ENCODE measurements at regions not wholly inside any gene's neighbourhood (a gene's known extent, or its start where the extent isn't known, plus 50 kb on each side); places are given as distances from the start of the nearest gene placed in this dataset.
"Not testable (repeated sequence)": the region's sequence is repeated elsewhere in the genome, so short reads cannot be mapped to it uniquely, and the experiment has no call there.

DNA sequence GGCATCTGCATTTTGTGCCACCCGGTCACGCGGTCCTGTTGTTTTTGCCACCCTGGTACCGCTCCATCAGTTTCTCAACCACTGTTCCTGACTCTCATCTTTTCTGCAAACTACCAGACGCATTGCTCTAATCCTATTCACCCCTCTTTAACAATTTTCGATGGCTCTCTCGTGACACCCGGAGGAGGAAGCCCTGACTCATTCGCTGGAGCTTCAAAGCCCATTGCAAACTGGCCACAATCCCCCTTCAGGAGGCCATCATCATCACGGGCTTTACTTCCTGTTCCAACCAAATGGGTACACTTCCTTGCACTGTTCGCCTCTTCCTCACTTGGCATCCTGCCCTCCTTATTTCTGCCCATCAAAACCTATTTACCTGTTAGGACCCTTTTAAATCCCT is 155.3 kb downstream of the RGS9 start:
- ATAC-seq: no peak
- Histone ChIP-seq H3K27me3 (ENCODE audit: insufficient read depth) (no peaks in the 10 kb centered on the region), H3K4me1 (ENCODE audit: insufficient read depth) (peaks cover 10% of the 10 kb centered on the region), H3K4me3 (no peak overlapping the region), H3K4me2 (no peak overlapping the region), H3K9me2 (ENCODE audit: insufficient read depth) (peaks cover 5% of the 10 kb centered on the region), H3K79me2 (replicated peaks; ENCODE audit: insufficient read depth) (no peaks in the 10 kb centered on the region), H3K27ac (ENCODE audit: low read depth) (no peak overlapping the region), H2AFZ (no peak overlapping the region), H3F3A (replicated peaks; ENCODE audit: low read depth) (no peaks in the 10 kb centered on the region), H4K20me1 (replicated peaks; ENCODE audit: insufficient read depth) (no peaks in the 10 kb centered on the region), H3K36me3 (ENCODE audit: insufficient read depth) (no peaks in the 10 kb centered on the region; the same call in 1 of the 2 replicates)
- H3K4me3 Mint-ChIP-seq: no peak overlapping the region
- peaks cover 9% of the 10 kb centered on the region; the same call in 2 of the 3 replicates for H3K36me3 Mint-ChIP-seq (ENCODE audit: low read depth)
- H3K9me3 Mint-ChIP-seq: peaks cover 14% of the 10 kb centered on the region
- H3K27me3 Mint-ChIP-seq (ENCODE audit: insufficient read depth, low read depth, poor library complexity): peaks cover 7% of the 10 kb centered on the region
- H3K27ac Mint-ChIP-seq: no peak overlapping the region
- DNase-seq (ENCODE audit: low spot score): no peak
- TF ChIP-seq STAT1 (IDR thresholded peaks at IDR 0.05; ENCODE audit: unreplicated experiment) (no peak), EZH2 (IDR thresholded peaks at IDR 0.05; ENCODE audit: low read depth, unreplicated experiment) (no peak), NANOG (IDR thresholded peaks at IDR 0.05; ENCODE audit: borderline replicate concordance) (no peak), CREB1 (CRISPR knock-in tag; IDR thresholded peaks at IDR 0.05; ENCODE audit: low read depth) (no peak)
- TF ChIP-seq, protein P1, sequence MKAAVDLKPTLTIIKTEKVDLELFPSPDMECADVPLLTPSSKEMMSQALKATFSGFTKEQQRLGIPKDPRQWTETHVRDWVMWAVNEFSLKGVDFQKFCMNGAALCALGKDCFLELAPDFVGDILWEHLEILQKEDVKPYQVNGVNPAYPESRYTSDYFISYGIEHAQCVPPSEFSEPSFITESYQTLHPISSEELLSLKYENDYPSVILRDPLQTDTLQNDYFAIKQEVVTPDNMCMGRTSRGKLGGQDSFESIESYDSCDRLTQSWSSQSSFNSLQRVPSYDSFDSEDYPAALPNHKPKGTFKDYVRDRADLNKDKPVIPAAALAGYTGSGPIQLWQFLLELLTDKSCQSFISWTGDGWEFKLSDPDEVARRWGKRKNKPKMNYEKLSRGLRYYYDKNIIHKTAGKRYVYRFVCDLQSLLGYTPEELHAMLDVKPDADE (IDR thresholded peaks at IDR 0.05): no peak
- TF ChIP-seq, protein P2, sequence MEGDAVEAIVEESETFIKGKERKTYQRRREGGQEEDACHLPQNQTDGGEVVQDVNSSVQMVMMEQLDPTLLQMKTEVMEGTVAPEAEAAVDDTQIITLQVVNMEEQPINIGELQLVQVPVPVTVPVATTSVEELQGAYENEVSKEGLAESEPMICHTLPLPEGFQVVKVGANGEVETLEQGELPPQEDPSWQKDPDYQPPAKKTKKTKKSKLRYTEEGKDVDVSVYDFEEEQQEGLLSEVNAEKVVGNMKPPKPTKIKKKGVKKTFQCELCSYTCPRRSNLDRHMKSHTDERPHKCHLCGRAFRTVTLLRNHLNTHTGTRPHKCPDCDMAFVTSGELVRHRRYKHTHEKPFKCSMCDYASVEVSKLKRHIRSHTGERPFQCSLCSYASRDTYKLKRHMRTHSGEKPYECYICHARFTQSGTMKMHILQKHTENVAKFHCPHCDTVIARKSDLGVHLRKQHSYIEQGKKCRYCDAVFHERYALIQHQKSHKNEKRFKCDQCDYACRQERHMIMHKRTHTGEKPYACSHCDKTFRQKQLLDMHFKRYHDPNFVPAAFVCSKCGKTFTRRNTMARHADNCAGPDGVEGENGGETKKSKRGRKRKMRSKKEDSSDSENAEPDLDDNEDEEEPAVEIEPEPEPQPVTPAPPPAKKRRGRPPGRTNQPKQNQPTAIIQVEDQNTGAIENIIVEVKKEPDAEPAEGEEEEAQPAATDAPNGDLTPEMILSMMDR (conservative IDR thresholded peaks at IDR 0.05; ENCODE audit: low read depth in 2 of 2): no peak
- peaks cover 19% of the 10 kb centered on the region for H3K4me1 Mint-ChIP-seq

DNA sequence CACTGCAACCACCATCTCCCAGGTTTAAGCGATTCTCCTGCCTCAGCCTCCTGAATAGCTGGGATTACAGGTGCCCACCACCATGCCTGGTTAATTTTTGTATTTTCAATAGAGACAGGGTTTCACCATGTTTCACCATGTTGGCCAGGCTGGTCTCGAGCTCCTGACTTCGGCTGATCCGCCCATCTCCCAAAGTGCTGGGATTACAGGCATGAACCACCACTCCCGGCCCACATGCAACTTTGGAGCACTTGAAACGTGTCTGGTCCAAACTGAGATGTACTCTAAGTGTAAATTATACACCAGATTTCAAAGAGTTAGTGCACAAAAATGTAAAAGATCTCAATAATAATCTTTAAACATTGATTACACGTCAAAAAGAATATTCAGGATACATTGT is 154.1 kb downstream of the RGS9 start:
- Mint-ChIP-seq H3K4me1 (peaks cover 19% of the 10 kb centered on the region), H3K9me3 (peaks cover 14% of the 10 kb centered on the region)
- H3K4me2 ChIP-seq; ATAC-seq; H3K36me3 ChIP-seq (ENCODE audit: insufficient read depth); DNase-seq (ENCODE audit: low spot score); H3K4me3 ChIP-seq; H2AFZ ChIP-seq; H3K27ac ChIP-seq (ENCODE audit: low read depth); H3K36me3 Mint-ChIP-seq (ENCODE audit: low read depth); H3K4me3 Mint-ChIP-seq; H3K27ac Mint-ChIP-seq; H3K27me3 ChIP-seq (ENCODE audit: insufficient read depth); H3K9me2 ChIP-seq (ENCODE audit: insufficient read depth); H3F3A ChIP-seq (replicated peaks; ENCODE audit: low read depth); H3K79me2 ChIP-seq (replicated peaks; ENCODE audit: insufficient read depth); H4K20me1 ChIP-seq (replicated peaks; ENCODE audit: insufficient read depth); H3K27me3 Mint-ChIP-seq (ENCODE audit: insufficient read depth, low read depth, poor library complexity); H3K4me1 ChIP-seq (ENCODE audit: insufficient read depth): not testable (repeated sequence)

DNA sequence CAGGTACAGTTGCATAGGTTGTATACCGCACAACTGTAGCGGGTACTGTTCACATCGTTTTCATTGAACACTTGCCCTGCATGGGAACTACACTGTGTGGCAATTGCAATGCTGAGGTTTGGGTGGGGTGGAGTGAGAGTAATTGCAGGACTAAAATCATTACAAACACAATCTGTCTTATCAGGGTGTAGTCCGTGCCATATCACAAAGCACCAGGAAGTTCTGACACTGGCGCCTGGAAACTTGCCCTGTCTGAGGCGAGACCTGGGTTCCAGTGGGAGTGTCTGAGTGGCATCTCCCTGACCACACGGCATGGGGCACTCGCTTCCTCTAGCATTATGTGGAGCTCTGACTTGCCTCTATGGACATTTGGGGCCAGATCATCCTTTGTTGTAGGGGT is 153.4 kb downstream of the RGS9 start:
- Mint-ChIP-seq H3K27ac (no peak overlapping the region; the same call in 1 of the 2 replicates), H3K27me3 (ENCODE audit: insufficient read depth, low read depth, poor library complexity) (peaks cover 9% of the 10 kb centered on the region), H3K4me1 (peaks cover 19% of the 10 kb centered on the region), H3K4me3 (no peak overlapping the region), H3K36me3 (ENCODE audit: low read depth) (peaks cover 9% of the 10 kb centered on the region; the same call in 2 of the 3 replicates), H3K9me3 (peaks cover 14% of the 10 kb centered on the region)
- peak overlapping the region; percentile 59; the same call in 1 of the 2 replicates for H3K4me2 ChIP-seq
- peaks cover 5% of the 10 kb centered on the region for H3K9me2 ChIP-seq (ENCODE audit: insufficient read depth)
- no peak overlapping the region for H3K27ac ChIP-seq (ENCODE audit: low read depth)
- H3F3A ChIP-seq (replicated peaks; ENCODE audit: low read depth): no peaks in the 10 kb centered on the region
- peaks cover 10% of the 10 kb centered on the region for H3K4me1 ChIP-seq (ENCODE audit: insufficient read depth)
- ATAC-seq (no peak), DNase-seq (ENCODE audit: low spot score) (no peak)
- no peak overlapping the region for H3K4me3 ChIP-seq
- no peak overlapping the region for H2AFZ ChIP-seq
- no peaks in the 10 kb centered on the region for H4K20me1 ChIP-seq (replicated peaks; ENCODE audit: insufficient read depth)
- H3K27me3 ChIP-seq (ENCODE audit: insufficient read depth): no peaks in the 10 kb centered on the region
- no peaks in the 10 kb centered on the region; the same call in 1 of the 2 replicates for H3K36me3 ChIP-seq (ENCODE audit: insufficient read depth)
- no peaks in the 10 kb centered on the region for H3K79me2 ChIP-seq (replicated peaks; ENCODE audit: insufficient read depth)
- TF ChIP-seq CREB1 (CRISPR knock-in tag; IDR thresholded peaks at IDR 0.05; ENCODE audit: low read depth) (no peak), ZNF114 (CRISPR knock-in tag; IDR thresholded peaks at IDR 0.05) (no peak), EZH2phosphoT487 (IDR thresholded peaks at IDR 0.05; ENCODE audit: unreplicated experiment) (no peak), NANOG (IDR thresholded peaks at IDR 0.05; ENCODE audit: borderline replicate concordance) (no peak), STAT1 (IDR thresholded peaks at IDR 0.05; ENCODE audit: unreplicated experiment) (no peak), JUNB (IDR thresholded peaks at IDR 0.05; ENCODE audit: unreplicated experiment) (no peak), EZH2 (IDR thresholded peaks at IDR 0.05; ENCODE audit: low read depth, unreplicated experiment) (no peak)
- TF ChIP-seq, protein P1 (IDR thresholded peaks at IDR 0.05): no peak
- TF ChIP-seq, protein P2 (conservative IDR thresholded peaks at IDR 0.05; ENCODE audit: low read depth in 2 of 2): no peak
